ENCODE measurements at regions not wholly inside any gene's neighbourhood (a gene's known extent, or its start where the extent isn't known, plus 50 kb on each side); places are given as distances from the start of the nearest gene placed in this dataset.

DNA sequence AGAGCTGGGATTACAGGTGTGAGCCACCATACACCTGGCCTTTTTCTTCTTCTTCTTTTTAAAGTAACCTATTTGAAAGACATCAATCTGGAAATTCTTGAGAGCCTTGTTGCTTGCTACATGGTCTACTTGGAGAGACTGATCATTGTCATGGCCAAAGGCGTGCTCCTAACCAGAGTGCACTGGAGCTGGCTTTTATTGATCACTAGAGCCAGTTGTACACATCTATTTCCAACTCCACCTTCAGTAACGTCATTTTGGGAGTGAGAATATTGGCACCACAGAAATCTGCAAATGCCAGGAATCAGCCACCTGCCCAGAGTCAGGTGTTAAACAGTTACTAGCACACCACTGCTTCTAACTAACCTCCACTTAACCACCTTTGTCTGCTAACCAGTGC lies 735.1 kb downstream of the TYW1 start:
- no peak for TF ChIP-seq POLR2AphosphoS5 (IDR thresholded peaks at IDR 0.05)
- TF ChIP-seq, protein P1, sequence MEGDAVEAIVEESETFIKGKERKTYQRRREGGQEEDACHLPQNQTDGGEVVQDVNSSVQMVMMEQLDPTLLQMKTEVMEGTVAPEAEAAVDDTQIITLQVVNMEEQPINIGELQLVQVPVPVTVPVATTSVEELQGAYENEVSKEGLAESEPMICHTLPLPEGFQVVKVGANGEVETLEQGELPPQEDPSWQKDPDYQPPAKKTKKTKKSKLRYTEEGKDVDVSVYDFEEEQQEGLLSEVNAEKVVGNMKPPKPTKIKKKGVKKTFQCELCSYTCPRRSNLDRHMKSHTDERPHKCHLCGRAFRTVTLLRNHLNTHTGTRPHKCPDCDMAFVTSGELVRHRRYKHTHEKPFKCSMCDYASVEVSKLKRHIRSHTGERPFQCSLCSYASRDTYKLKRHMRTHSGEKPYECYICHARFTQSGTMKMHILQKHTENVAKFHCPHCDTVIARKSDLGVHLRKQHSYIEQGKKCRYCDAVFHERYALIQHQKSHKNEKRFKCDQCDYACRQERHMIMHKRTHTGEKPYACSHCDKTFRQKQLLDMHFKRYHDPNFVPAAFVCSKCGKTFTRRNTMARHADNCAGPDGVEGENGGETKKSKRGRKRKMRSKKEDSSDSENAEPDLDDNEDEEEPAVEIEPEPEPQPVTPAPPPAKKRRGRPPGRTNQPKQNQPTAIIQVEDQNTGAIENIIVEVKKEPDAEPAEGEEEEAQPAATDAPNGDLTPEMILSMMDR (IDR thresholded peaks at IDR 0.05), result no peak
- no peak for TF ChIP-seq POLR2A (IDR thresholded peaks at IDR 0.05)
- no peak for TF ChIP-seq EP300 (IDR thresholded peaks at IDR 0.05)
